CD4-positive, alpha-beta T cell treated with Interleukin-21 for 1 hour (primary cell): ENCODE measurements at regions not wholly inside any gene's neighbourhood (a gene's known extent, or its start where the extent isn't known, plus 50 kb on each side); places are given as distances from the start of the nearest gene placed in this dataset.
"Not testable (repeated sequence)": the region's sequence is repeated elsewhere in the genome, so short reads cannot be mapped to it uniquely, and the experiment has no call there.

Source experiments
- DNase-seq: peaks from one replicate; pipeline ENCODE4 v3.0.0-alpha.2; 2020

DNA sequence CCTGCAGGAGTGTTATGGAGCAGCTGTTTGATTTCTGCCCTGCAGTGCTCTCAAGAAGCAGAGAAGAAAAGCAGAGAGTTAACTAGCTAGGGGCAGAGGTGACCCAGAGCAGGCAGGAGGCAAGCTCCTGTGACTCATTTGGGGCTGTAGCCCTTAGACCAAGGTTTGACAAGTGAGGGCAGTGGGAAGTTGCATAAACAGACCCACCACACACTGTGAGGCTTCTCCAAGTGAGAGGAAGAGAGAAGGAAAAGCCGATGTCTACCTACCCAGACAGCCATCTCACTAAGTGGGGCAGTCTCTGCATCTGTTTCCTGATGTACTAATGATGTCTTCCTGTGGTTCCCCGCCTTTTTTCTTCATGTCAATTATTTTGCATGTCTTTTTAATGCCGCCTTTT lies 159.9 kb upstream of the NR5A2 start:
- no peak for DNase-seq

DNA sequence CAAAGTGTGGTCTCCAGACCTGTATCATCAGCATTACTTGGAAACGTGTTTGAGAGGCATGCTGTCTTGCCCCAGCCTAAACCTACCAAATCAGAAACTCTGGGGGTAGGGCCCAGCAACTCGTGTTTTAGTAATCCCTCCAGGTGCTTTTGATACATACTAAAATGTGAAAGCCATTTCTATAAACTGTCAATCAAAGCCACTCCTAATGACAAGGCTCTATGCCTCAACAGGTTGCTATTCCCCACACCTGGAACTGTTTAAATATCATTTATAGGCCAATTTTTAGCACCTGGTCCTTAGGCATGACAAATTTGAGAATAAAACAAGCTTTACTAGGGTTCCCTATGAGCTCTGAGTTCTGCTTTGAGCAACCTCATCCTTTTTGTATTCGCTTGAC lies 158.7 kb upstream of the NR5A2 start:
- DNase-seq: no peak

DNA sequence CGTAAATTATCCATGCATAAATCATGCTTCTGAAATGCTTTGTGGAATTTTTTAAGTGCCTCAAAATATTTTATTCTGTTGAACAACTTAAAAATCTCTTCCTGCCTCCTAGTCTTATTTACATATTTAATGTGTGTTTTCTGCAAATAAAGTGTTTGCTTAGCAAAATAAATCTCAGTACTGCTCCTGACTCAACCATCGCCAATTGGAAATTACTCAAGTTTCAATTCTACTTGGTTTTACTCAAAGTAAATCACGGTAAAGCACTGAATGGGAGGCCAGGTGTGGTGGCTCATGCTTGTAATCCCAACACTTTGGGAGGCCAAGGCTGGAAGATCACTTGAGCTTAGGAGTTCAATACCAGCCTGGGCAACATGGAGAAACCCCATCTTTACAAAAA lies 152.2 kb upstream of the NR5A2 start:
- DNase-seq: no peak

- DNase-seq: no peak
These were observed 151.7 kb upstream of the NR5A2 start for GRCh38 chr1:199875856-199876255.

- DNase-seq: no peak
These were observed 149.8 kb upstream of the NR5A2 start for GRCh38 chr1:199877526-199878384.

GRCh38 chr1:199878823-199879222 lies 148.7 kb upstream of the NR5A2 start:
- no peak for DNase-seq

DNA sequence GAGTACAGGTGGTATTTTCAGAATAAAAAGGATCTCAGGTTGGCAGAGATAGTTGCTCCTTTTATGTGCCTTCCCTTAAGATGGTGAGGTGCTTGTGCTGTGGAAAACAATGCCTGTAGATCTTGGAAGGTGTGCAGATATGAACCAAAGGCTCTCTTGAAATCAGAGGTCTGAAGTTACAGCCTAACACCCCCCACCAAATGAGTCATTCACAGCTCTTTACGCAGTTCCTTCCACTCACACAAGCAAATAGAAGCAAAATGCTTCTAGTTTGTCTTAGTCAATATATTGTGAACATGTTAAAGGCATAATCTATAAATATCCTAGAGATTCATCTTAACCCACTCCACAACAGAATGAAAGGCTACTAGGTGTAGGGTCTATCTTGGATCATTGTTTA lies 128.9 kb upstream of the NR5A2 start:
- no peak for DNase-seq

GRCh38 chr1:199901341-199901740 lies 126.2 kb upstream of the NR5A2 start:
- no peak for DNase-seq

DNA sequence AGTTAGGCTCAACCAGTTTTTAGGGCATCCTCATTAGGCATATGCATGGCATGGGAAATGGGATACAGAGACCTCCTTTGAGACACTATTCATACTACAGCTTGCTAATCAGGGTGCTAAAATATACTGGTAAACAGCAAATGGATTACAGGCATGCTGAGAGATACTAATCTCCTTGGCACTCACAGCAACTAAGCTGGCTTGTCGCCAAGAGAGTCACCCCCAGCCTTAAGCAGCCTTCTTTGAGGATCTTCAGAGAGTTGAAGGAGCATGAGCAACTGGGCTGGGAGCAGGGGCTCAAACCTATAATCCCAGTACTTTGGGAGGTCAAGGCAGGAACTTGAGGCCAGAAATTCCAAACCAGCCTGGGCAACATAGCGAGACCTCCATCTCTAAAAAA lies 120.1 kb upstream of the NR5A2 start:
- no peak for DNase-seq

DNA sequence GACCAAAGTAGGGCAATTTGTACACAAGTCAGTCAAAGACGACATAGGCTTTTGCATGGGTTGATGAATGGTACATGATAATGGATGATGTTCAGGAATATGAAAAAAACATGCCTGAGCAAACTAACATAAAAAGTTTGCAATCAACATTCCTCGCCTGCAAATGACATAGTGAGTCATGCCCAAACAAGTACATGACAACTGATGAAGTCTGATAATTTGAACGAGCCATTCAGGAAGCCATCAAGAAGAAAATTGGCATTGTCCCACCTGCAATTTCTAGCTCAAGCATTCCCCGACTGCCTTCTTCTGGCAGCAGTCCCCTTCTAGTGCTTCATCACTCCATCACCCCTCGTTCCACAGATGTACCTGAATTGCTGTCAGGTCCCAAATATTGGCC lies 118.4 kb upstream of the NR5A2 start:
- DNase-seq: no peak

DNA sequence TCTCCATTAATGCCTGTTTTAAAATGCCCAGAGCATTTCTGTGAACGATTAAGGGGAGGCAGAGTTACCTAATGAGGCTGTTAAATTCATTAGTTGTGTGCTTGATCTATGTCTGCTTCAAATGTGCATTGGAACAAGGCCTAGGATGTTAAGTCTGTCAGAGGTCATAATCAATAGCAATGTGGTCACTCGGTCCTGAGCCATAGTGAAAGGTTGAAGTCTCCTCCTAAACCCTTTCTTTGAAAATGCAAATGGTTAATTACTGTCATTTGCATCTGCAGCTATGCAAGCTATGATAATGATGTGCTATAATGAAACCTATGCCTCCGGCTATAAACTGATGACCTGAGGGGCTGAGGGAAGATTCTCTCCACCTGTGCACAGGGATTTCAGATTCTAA lies 114.2 kb upstream of the NR5A2 start:
- no peak for DNase-seq

GRCh38 chr1:199914546-199914945 lies 113.0 kb upstream of the NR5A2 start:
- DNase-seq: no peak

- no peak for DNase-seq
These were observed 109.2 kb upstream of the NR5A2 start for GRCh38 chr1:199918196-199918769.

- DNase-seq: no peak
These were observed 106.9 kb upstream of the NR5A2 start for GRCh38 chr1:199920635-199921034.

- DNase-seq: no peak
These were observed 98.0 kb upstream of the NR5A2 start for GRCh38 chr1:199929556-199929955.

DNA sequence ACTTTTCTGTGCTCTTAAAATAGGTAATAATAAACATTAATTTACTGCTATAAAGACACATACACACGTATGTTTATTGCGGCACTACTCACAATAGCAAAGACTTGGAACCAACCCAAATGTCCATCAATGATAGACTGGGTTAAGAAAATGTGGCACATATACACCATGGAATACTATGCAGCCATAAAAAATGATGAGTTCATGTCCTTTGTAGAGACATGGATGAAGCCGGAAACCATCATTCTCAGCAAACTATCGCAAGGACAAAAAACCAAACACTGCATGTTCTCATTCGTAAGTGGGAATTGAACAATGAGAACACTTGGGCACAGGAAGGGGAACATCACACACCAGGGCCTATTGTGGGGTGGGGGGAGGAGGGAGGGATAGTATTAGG lies 97.4 kb upstream of the NR5A2 start:
- DNase-seq: not testable (repeated sequence)

GRCh38 chr1:199931666-199932377 lies 95.7 kb upstream of the NR5A2 start:
- peak; percentile 37 for DNase-seq

GRCh38 chr1:199932462-199932861 lies 95.0 kb upstream of the NR5A2 start:
- no peak for DNase-seq

DNA sequence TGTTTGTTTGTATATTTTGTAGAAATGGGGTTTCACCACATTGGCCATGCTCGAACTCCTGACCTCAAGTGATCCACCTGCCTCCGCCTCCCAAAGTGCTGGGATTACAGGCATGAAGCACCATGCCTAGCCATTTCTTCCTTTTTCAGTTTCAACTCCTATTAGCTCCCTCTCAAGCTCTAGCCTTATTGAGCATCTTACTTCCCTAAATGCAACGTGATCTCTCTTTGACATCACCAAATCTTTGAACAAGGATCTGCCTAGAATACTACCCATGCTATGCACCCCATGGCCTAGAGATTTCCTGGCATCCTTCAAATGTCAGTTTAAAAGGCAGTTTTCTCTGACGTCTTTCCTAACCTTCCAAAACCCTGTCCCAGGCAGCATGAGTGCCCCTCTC lies 91.1 kb upstream of the NR5A2 start:
- DNase-seq: no peak

DNA sequence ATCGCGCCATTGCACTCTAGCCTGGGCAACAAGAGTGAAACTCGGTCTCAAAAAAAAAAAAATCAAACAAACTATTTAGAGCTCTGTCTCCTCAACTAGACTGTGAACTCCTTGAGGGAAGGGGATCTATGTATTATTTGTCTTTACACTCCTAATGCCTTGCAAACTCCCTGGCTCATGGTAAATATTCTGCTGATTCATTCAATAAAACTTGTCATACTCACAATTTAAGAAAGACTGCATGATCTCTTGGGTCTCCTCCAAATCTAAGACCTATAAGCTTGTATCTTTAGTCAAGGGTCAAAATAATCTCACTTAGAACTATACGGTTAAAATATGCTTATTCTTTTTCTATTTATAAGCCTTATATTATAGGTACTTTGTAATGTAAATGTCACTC lies 90.3 kb upstream of the NR5A2 start:
- no peak for DNase-seq

DNA sequence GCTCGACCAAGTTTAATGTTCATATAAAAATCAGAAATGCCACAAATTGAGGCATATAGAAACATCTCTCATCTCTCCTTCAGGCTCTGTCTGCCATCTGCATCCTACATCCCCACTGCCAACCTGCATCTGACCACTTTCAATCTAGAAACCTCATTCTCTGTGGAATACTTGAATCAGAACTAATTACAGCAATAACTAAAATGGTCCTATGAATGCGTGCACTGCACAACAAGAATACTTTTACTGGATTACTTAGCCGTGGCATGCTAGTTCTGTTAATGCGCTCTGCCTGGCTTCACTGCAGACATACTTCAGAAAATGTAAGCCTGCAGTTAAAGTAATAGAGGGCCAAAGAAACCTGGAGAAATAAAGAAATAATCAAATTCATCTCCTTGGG lies 89.8 kb upstream of the NR5A2 start:
- DNase-seq: no peak

GRCh38 chr1:199944986-199945385 lies 82.5 kb upstream of the NR5A2 start:
- no peak for DNase-seq

GRCh38 chr1:199945591-199945990 lies 81.9 kb upstream of the NR5A2 start:
- no peak for DNase-seq
